Stimulated activated CD8-positive, alpha-beta memory T cell treated with anti-CD3 and anti-CD28 coated beads, Interleukin-15, amount 100 ng/mL, for 24 hours (primary cell): ENCODE measurements at regions not wholly inside any gene's neighbourhood (a gene's known extent, or its start where the extent isn't known, plus 50 kb on each side); places are given as distances from the start of the nearest gene placed in this dataset.

Experiments
- DNase-seq: peaks from one replicate; pipeline ENCODE4 v3.0.0-alpha.2; 2020; ENCODE audit warnings: low read depth

DNA sequence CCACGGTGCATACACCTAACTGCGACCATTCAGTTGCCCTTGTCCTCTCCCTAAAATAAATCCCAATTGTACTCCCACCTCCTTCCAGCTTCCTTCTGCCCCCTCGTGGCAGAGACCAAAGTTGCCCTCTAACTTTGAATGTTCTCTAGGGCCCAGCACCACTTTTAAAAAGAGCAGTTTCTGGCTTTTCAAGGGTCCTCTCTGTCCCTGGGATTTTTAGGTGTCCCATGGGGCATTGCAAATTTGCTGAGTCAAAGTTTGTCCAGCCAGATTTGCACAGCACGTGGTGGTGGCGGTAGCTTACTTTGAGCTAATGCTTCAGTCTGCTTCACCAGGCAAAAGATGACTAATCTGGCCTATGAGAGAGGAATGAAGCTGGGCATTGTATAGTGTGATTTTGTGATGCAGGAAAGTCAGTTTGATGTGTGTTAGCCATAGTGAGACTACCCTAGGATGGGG lies 100.2 kb downstream of the PERP start:
- DNase-seq, result no peak

DNA sequence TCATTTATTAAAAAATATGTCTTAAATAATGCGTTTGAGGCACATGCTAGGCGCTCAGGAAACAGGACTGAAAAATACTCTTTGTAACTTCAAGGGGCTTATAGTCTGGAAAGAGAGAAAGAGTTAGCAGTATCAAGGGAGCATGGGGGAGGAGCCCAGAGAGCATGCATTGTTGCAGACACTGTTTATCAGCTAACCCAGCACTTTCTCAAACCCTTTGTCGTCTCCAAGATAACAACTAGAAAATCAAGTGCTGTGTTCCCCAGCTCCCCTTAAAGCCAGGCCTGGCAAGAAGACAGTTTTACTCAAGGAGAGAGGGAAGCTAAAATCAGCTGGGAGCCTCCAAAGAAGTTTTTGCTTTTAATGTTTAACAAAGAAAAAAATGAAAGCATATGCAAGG lies 98.4 kb downstream of the PERP start:
- no peak for DNase-seq

DNA sequence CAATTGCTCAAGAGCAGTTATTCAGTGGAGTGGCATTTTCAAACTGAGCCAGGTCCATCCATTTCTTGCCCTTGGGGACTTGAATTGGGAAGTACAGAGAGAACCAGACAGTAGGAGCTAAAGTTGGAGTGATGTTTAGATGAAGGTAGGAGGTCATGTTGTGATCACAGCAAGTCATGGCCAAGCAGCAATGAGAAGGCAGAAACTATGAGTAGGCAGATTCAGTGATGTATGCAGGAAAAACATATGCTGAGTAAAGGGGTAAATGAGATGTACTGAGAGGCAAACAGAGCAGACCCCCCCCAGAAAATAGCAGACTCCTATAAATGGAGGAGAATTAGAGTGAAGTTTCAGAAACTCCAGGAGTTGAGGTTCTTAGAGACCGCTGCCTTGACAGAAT lies 95.8 kb downstream of the PERP start:
- no peak for DNase-seq

DNA sequence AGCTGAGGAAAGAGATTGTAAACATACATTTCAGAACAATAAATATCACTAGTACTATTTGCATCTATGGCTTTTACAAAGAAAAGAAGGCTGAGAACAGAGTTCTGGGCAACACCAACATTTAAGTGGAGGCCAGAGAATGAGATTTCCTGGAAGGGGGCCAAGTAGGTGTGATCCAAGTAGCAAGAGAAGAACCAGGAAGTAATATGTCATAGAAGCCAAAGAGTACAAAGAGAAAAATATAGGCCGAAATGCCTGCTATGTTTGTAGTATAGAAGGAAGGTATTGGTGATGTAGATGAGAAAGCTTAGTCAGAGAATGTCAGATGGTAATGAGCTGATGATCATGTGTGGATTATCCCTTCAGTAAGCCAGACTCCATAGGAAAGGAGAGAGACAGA lies 94.5 kb downstream of the PERP start:
- DNase-seq, result no peak

DNA sequence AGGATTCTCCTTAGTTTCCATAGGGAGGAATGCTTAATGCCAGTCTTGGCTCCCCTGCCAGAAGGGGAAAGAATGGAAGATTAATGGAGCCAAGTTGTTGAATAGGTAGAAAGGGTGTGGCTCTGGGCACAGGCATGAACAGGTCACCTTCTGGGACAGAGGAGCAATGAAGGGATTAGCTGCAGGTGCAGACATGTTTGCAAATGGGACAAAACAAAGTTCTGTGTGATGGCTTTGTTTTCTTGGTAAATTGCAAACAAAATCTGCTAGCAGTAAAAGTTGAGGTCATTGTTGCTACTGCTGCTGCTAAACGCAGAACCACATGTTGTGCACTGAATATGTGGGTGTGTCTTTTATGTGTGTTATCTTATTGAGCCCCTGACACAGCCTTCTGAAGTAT lies 93.3 kb downstream of the PERP start:
- no peak for DNase-seq

DNA sequence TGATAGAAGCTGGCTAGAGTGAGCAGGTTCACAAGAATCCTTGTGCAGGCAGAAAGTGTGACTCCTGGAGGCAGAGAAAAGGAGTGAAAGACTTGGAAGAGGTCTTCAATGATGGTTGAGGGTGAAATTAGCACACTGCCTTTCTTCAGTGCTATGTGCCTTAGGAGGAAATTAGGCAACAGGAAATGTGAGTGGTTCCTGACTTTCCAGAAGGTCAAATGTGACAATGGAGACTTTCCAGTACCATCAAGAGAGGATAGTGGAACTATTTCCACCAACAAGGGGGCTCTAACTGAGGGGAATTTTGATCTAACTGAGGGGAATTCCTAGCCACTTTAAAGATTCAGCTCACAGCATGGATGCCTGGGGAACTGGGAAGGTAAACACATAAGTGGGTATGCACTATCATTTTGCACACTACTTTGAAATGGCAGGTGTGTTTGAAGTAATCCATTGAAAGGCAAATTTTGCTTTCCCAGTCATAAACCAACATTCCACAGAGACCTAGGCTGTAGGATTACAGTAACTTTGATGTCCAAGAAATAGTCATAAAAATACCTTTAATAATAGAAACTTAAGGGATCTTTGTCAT lies 90.0 kb downstream of the PERP start:
- no peak for DNase-seq

DNA sequence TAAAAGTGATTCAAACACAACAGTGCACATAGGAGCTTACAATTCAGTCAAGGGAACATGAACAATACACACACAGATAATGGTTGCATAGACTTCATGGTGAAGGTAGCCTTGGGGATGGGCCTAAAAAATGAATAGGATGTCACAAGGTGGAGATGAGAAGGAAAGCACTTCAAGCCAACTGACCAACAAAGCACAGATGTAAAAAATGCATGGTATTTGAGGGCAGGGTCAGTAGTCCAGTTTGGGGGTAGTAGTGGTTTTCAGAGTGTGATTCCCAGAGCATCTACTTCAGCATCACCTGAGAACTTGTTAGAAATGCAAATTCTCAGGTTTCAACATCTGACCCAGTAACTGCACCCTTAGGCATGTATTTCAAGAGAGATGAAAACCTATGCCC lies 88.9 kb downstream of the PERP start:
- no peak for DNase-seq

DNA sequence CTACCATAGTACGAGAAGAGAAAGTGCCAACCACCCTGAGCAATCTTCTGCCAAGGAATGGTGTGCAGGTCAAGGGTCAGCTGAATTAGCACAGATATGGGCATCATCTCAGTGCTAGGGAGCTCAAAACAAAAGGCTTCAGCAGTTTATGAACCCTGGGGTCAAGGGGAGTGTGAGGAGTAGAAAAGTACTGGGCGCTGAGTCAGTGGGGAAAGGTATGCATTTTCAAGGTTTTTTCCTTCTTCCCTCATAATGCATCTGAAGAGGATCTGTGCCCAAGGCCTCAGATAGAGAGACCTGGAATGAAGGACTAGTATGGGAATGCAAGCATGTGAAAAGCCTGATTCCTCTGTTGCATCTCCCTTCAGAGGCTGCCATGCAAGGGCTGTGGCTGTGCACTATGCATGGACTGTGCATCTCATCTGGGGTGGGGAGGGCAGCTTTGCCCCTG lies 81.7 kb downstream of the PERP start:
- DNase-seq, result no peak

DNA sequence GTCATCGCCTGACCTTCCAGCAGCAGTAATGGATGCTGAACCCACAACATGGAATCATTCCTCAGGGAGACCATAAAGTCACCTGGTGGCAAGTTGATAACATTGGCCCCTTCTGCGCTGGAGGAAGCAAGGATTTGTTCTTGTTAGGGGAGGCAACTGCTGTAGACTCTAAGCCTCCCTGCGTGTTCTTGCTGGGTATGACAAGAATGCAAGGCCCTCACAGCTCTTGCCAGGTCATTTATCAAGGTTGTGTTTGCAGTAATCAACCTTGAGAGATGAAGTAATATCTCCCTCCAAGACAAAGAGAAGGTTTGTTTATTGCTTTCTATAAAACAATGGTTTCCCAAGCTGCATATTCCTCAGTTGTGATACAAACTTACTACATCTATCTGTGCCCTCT lies 80.9 kb downstream of the PERP start:
- no peak for DNase-seq

DNA sequence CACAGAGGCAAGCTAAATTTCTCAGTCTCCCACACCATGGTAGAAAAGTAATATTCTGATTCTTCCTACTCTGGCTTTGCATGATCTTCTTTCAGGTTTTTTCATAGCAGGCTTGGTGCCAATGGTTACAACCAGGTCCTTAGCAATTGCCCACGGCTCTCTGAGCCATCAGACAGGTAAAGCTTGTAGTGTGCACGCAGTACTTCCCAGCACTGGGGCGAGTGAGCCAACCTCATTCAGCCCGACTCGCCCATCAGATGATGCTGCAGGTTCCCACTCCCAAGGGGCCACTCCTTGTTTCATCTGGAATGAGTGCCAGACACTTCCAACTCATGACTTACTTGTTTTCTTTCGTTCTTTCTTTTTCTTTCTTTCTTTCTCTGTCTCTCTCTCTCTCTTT lies 78.3 kb downstream of the PERP start:
- no peak for DNase-seq

DNA sequence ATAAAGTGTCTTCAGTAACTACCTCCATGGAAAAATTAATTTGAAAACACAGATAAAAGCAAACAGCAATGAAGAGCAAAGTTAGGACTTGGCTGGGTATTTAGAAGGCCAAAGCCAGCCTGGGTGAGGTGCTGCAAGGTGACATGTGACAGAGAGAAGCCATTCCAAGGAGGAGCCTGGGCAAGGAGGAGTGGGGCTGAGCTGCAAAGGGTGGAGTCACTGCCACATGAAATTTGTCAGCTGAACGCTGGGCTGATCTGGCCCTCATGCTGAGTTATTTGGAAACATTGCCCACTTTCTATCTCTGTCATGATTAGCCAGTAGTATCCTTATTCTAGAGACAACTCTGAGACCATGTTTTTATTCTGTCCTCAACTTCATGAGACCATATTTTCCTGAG lies 76.3 kb downstream of the PERP start:
- DNase-seq, result no peak

DNA sequence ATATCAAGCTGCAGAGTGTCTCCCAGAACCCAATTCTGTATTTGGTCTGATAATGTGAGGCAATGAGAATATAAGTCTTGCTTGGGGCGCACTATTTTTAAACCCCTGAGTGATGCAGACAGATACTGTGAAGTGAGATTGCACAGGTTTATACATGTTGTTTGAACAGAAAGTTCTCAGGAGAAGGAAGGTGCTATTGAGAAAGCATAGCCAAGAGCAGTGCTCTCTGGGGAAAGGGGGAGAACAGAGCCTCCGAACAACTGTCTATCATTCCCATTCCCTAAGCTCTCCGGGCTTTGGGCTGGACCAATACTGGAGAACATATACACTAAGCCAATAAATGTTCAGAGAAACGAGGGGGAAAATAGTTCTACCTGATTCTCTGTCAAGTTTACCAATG lies 75.8 kb downstream of the PERP start:
- no peak for DNase-seq

DNA sequence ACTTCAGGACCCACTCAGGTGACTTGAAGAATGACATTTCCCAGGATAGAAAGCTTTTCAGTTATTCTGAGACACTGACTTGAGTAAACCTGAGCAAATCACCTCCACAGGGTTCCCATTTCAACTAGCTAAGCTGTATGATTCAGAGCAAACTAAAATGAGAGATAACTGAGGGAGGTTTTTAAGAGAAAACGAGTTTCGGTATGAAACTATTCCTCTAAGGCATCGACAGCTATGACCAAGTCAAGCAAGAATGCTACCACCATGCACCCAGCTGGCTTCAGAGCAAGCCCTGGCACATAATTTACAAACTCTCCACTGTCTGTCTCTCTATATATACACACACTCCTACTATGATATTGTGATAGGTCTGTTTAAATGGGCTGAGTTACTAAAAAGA lies 75.4 kb downstream of the PERP start:
- no peak for DNase-seq

DNA sequence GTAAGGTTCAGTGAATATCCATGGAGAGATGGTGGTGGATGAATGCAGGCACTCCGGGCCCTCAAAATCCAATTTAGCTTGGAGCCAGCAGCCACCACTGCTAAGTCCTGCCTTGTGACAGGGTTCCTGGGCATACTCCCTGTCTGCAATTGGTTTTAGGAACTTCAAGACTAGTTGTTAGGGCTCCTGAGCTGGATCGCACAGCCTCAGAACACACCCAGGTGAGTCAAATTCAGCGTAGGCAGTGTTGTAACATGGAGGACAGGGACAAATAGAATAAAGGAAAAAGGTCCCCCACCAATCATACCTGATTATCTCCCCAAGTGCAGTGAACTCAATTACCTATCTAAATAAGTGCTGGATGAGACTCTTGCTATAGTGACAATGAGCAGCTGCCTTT lies 74.6 kb downstream of the PERP start:
- no peak for DNase-seq

DNA sequence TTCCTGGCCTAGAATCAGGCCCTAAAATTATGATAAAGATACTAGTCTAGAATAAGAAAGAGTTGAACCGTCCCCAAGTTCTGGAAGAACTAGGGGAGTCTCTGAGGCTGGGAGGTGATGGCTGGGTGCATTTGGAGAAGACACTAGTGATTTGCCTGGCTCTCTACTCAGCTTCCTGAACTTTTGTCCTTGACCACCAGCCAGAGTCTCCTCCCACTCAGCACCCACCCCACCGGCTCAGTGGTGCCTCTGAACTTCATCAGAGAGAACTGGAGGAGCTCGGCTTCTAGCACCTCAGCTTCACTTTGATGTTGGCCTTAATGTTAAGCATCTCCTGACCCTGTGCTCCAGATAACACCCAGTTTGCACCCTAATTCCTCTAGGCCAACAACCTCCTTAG lies 73.0 kb downstream of the PERP start:
- DNase-seq, result no peak

DNA sequence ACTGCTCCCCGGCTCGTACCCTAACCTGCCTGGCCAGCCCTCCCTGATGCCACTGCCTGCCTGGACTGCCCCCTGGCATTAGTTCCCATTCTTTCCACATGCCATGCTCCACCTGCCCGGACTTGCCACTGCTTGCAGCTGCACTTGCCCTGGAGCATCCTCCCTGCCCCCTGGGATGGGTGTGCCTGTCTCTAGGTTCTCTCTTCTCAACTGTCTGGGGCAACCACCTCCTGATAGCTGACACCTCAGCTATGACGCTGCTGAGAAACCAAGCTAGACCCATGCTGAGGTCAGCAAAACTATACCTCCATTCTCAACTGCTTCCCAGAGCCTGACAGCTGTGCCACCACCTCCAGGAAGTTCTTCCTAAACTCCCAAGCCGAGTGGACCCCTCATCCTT lies 72.1 kb downstream of the PERP start:
- DNase-seq, result no peak

DNA sequence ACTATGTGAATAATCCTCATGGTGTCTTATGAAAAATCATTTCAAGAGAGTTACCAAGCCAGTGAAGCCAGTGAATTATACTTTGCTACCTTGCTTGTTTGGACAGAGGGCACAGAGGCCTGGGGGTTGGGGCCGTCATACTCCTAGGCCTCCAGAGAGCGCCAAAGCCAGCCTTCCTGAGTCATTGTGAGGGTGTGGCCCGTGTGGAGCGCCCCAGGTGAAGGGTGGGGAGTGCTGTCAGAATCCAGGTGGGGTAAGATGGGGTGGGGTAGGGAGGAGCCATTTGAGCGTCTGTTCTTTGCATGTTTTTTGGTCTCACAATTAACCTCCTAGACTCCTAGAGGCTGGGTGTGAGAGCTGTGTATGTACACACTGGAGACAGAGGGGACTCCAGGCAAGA lies 71.1 kb downstream of the PERP start:
- DNase-seq, result no peak

DNA sequence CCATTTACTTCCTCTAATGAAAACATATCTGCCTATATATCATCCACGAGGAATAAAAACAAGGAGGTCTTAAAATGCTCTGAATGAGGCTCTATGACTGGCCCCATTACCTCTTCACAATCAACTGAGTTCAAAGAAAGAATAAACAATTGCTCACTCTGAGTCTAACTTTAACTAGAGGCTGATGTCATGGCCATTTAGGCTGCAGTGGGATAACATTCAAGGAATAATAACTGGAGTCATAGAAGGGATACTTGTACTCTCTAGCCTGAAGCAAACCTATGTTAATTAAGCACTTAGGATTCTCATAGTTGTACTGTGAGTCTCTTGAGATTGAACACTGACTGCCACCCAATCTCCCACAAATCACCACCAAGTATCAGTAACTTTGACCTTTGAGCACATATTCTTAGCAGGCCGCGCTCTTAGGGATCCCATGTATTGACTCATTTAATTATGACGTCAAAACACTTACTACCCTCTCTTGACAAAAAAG lies 70.2 kb downstream of the PERP start:
- DNase-seq, result no peak

DNA sequence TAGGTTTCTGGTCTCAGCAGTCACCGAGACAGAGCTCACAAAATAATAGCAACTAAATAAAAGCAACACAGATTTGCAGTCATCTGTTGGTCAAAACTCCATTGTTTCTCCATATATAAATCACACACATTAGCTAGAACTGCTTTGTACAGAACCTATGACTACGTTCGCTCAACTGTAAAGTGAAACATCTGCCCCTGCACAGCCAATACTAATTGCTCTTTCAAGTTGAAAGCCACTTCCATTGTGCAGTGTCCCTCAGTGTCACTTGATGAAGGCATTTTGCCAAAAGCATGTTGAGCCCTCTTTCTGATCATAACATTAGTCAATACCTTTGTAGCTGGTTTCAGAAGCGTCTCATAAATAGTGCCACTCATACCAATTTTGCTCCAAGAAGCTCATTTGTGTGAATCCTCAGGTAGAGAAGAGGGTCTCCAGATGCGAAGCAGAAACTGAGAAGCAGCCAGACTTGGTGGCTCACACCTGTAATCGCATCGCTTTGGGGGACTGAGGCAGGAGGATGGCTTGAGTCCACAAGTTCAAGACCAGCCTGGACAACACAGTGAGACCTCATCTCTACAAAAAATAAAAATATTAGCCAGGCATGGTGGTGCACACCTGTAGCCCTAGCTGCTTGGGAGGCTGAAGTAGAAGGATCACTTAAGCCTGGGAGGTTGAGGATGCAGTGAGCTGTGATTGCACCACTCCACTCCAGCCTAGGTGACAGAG lies 68.9 kb downstream of the PERP start:
- no peak for DNase-seq
